WTC11 (cell line): ENCODE measurements at regions not wholly inside any gene's neighbourhood (a gene's known extent, or its start where the extent isn't known, plus 50 kb on each side); places are given as distances from the start of the nearest gene placed in this dataset.

Experiments used
- ATAC-seq: fragments of 200-7000 bp; cut with Tn5 transposase; 2 replicates; pipeline ENCODE4 v1.10.0; 2021; ENCODE audit warnings: mild to moderate bottlenecking, moderate library complexity
- CTCF ChIA-PET: fragments of 300-600 bp; sonication (Branson Sonifier 250); formaldehyde crosslinking; loops from one replicate; lab custom pipeline; 2021; ENCODE audit warnings: antibody characterized with exemption; lab: Charles Lee
- POLR2A ChIA-PET: fragments of 350-600 bp; sonication (Branson Sonifier 250); formaldehyde crosslinking; loops from one replicate; lab custom pipeline; 2021; ENCODE audit warnings: antibody characterized with exemption; lab: Charles Lee
- DNase-seq: peaks from one replicate; pipeline ENCODE4 v3.0.0; 2021; ENCODE audit warnings: low spot score
- H3K27ac Mint-ChIP-seq: 2 replicates; pipeline ENCODE4 v1.8.0; 2021; ENCODE audit warnings: mixed read lengths
- H3K27me3 Mint-ChIP-seq: 2 replicates; pipeline ENCODE4 v1.8.0; 2021; ENCODE audit warnings: low read depth, mild to moderate bottlenecking, moderate library complexity, mixed read lengths
- H3K36me3 Mint-ChIP-seq: 2 replicates; pipeline ENCODE4 v1.8.0; 2021; ENCODE audit warnings: mixed read lengths
- H3K4me1 Mint-ChIP-seq: 2 replicates; pipeline ENCODE4 v1.8.0; 2022; ENCODE audit warnings: mixed read lengths
- H3K4me3 Mint-ChIP-seq: 2 replicates; pipeline ENCODE4 v1.8.0; 2021; ENCODE audit warnings: mild to moderate bottlenecking, moderate library complexity, mixed read lengths
- H3K9me3 Mint-ChIP-seq: 2 replicates; pipeline ENCODE4 v1.8.0; 2021; ENCODE audit warnings: mixed read lengths
- CBFB ChIP-seq: sonication (generic); formaldehyde crosslinking; IDR thresholded peaks from 2 replicates; pipeline ENCODE4 v1.8.1; 2022; ENCODE audit warnings: mild to moderate bottlenecking, low read depth, missing genetic modification reagents
- CREB1 ChIP-seq: sonication (generic); formaldehyde crosslinking; IDR thresholded peaks from 2 replicates; pipeline ENCODE4 v1.8.0; 2023; ENCODE audit warnings: mild to moderate bottlenecking, missing genetic modification reagents
- EMX1 ChIP-seq: fragments of 250-450 bp; sonication (Bioruptor Pico); IDR thresholded peaks from 2 replicates; pipeline ENCODE4 v1.8.0; 2021; ENCODE audit warnings: mild to moderate bottlenecking
- ETV6 ChIP-seq: sonication (generic); formaldehyde crosslinking; IDR thresholded peaks from 2 replicates; pipeline ENCODE4 v1.8.1; 2022; ENCODE audit warnings: mild to moderate bottlenecking, missing genetic modification reagents
- HMGA2 ChIP-seq: fragments of 250-450 bp; sonication (Bioruptor Pico); IDR thresholded peaks from 2 replicates; pipeline ENCODE4 v1.4.0; 2021; ENCODE audit warnings: mild to moderate bottlenecking, moderate library complexity
- KAT7 ChIP-seq: sonication (generic); formaldehyde crosslinking; IDR thresholded peaks from 2 replicates; pipeline ENCODE4 v1.8.1; 2023; ENCODE audit warnings: missing genetic modification reagents, mild to moderate bottlenecking, borderline replicate concordance
- NFATC4 ChIP-seq: fragments of 250-450 bp; sonication (Bioruptor Pico); IDR thresholded peaks from 2 replicates; pipeline ENCODE4 v1.9.0; 2021; ENCODE audit warnings: mild to moderate bottlenecking
- NFE2L1 ChIP-seq: sonication (generic); formaldehyde crosslinking; IDR thresholded peaks from 2 replicates; pipeline ENCODE4 v1.8.1; 2023; ENCODE audit warnings: missing genetic modification reagents
- NFYB ChIP-seq: sonication (generic); formaldehyde crosslinking; conservative IDR thresholded peaks from 2 replicates; pipeline ENCODE4 v1.8.0; 2022; ENCODE audit warnings: low read depth, missing genetic modification reagents
- SP1 ChIP-seq: sonication (generic); formaldehyde crosslinking; conservative IDR thresholded peaks from 2 replicates; pipeline ENCODE4 v1.8.1; 2022; ENCODE audit warnings: missing genetic modification reagents
- TEAD4 ChIP-seq: sonication (generic); formaldehyde crosslinking; IDR thresholded peaks from 2 replicates; pipeline ENCODE4 v1.8.0; 2022; ENCODE audit warnings: mild to moderate bottlenecking, missing genetic modification reagents
- TP53 ChIP-seq: sonication (generic); formaldehyde crosslinking; IDR thresholded peaks from 2 replicates; pipeline ENCODE4 v1.8.1; 2023; ENCODE audit warnings: mild to moderate bottlenecking, missing genetic modification reagents
- ZNF138 ChIP-seq: sonication (generic); formaldehyde crosslinking; conservative IDR thresholded peaks from 2 replicates; pipeline ENCODE4 v1.8.1; 2022; ENCODE audit warnings: mild to moderate bottlenecking, moderate library complexity, missing genetic modification reagents
- ZNF219 ChIP-seq: sonication (generic); formaldehyde crosslinking; IDR thresholded peaks from 2 replicates; pipeline ENCODE4 v1.8.0; 2023; ENCODE audit warnings: missing genetic modification reagents, mild to moderate bottlenecking, borderline replicate concordance
- ZNF416 ChIP-seq: fragments of 250-450 bp; sonication (Bioruptor Pico); IDR thresholded peaks from 2 replicates; pipeline ENCODE4 v1.9.0; 2021; ENCODE audit warnings: mild to moderate bottlenecking, inconsistent platforms
- ZNF671 ChIP-seq: fragments of 250-450 bp; sonication (Bioruptor Pico); IDR thresholded peaks from 2 replicates; pipeline ENCODE4 v1.8.0; 2021; ENCODE audit warnings: mild to moderate bottlenecking
- TF ChIP-seq, protein P1 (sequence below): fragments of 250-450 bp; sonication (Bioruptor Pico); IDR thresholded peaks from 2 replicates; pipeline ENCODE4 v1.9.0; 2021; ENCODE audit warnings: moderate library complexity, mild to moderate bottlenecking, inconsistent platforms, borderline replicate concordance
- TF ChIP-seq, protein P2 (sequence below): sonication (generic); formaldehyde crosslinking; IDR thresholded peaks from 2 replicates; pipeline ENCODE4 v1.8.1; 2022; ENCODE audit warnings: mild to moderate bottlenecking, moderate library complexity, missing genetic modification reagents
- TF ChIP-seq, protein P3 (sequence below): sonication (generic); formaldehyde crosslinking; IDR thresholded peaks from 2 replicates; pipeline ENCODE4 v1.8.0; 2023; ENCODE audit warnings: missing genetic modification reagents, mild to moderate bottlenecking, borderline replicate concordance
- TF ChIP-seq, protein P4 (sequence below): sonication (generic); formaldehyde crosslinking; IDR thresholded peaks from 2 replicates; pipeline ENCODE4 v1.8.0; 2022; ENCODE audit warnings: mild to moderate bottlenecking, missing genetic modification reagents
- TF ChIP-seq, protein P5 (sequence below): sonication (generic); formaldehyde crosslinking; IDR thresholded peaks from 2 replicates; pipeline ENCODE4 v1.8.0; 2023; ENCODE audit warnings: mild to moderate bottlenecking, missing genetic modification reagents
- TF ChIP-seq, protein P6 (sequence below): sonication (generic); formaldehyde crosslinking; IDR thresholded peaks from 2 replicates; pipeline ENCODE4 v1.8.0; 2022; ENCODE audit warnings: mild to moderate bottlenecking, missing genetic modification reagents
- TF ChIP-seq, protein P7 (sequence below): sonication (generic); formaldehyde crosslinking; IDR thresholded peaks from 2 replicates; pipeline ENCODE4 v1.8.0; 2022; ENCODE audit warnings: mild to moderate bottlenecking, missing genetic modification reagents

DNA sequence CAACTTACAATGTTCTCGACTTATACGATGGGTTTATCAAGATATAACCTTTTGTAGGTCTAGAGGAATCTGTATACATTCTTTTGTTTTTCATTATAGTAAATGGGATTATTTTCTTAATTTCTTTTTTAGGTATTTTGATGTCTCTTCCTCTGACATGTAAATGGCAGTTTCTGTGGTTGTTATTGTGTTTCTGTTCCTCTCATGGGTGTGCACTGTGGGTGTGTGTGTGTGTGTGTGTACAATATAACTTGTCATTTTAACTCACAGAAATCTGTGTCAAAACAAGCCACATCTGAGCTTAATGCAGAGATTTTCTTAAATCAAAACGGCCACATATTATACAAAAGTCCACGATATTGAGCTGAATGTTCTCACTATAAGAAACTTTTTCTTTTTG, 1300.8 kb upstream of the B3GALT2 start:
- TF ChIP-seq ETV6 (CRISPR knock-in tag) (no peak), CBFB (CRISPR knock-in tag) (no peak), TP53 (no peak), KAT7 (no peak), ZNF138 (CRISPR knock-in tag) (no peak), ZNF671 (CRISPR knock-in tag) (no peak), ZNF416 (CRISPR knock-in tag) (no peak), CREB1 (no peak), EMX1 (CRISPR knock-in tag) (no peak), SP1 (no peak), HMGA2 (CRISPR knock-in tag) (no peak), TEAD4 (no peak), NFYB (no peak), NFATC4 (no peak), ZNF219 (CRISPR knock-in tag) (no peak)
- TF ChIP-seq, protein P1, sequence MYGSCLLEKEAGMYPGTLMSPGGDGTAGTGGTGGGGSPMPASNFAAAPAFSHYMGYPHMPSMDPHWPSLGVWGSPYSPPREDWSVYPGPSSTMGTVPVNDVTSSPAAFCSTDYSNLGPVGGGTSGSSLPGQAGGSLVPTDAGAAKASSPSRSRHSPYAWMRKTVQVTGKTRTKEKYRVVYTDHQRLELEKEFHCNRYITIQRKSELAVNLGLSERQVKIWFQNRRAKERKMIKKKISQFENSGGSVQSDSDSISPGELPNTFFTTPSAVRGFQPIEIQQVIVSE (CRISPR knock-in tag): no peak
- TF ChIP-seq, protein P2, sequence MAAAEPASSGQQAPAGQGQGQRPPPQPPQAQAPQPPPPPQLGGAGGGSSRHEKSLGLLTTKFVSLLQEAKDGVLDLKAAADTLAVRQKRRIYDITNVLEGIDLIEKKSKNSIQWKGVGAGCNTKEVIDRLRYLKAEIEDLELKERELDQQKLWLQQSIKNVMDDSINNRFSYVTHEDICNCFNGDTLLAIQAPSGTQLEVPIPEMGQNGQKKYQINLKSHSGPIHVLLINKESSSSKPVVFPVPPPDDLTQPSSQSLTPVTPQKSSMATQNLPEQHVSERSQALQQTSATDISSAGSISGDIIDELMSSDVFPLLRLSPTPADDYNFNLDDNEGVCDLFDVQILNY (CRISPR knock-in tag): no peak
- TF ChIP-seq, protein P3, sequence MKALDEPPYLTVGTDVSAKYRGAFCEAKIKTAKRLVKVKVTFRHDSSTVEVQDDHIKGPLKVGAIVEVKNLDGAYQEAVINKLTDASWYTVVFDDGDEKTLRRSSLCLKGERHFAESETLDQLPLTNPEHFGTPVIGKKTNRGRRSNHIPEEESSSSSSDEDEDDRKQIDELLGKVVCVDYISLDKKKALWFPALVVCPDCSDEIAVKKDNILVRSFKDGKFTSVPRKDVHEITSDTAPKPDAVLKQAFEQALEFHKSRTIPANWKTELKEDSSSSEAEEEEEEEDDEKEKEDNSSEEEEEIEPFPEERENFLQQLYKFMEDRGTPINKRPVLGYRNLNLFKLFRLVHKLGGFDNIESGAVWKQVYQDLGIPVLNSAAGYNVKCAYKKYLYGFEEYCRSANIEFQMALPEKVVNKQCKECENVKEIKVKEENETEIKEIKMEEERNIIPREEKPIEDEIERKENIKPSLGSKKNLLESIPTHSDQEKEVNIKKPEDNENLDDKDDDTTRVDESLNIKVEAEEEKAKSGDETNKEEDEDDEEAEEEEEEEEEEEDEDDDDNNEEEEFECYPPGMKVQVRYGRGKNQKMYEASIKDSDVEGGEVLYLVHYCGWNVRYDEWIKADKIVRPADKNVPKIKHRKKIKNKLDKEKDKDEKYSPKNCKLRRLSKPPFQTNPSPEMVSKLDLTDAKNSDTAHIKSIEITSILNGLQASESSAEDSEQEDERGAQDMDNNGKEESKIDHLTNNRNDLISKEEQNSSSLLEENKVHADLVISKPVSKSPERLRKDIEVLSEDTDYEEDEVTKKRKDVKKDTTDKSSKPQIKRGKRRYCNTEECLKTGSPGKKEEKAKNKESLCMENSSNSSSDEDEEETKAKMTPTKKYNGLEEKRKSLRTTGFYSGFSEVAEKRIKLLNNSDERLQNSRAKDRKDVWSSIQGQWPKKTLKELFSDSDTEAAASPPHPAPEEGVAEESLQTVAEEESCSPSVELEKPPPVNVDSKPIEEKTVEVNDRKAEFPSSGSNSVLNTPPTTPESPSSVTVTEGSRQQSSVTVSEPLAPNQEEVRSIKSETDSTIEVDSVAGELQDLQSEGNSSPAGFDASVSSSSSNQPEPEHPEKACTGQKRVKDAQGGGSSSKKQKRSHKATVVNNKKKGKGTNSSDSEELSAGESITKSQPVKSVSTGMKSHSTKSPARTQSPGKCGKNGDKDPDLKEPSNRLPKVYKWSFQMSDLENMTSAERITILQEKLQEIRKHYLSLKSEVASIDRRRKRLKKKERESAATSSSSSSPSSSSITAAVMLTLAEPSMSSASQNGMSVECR: no peak
- TF ChIP-seq, protein P4, sequence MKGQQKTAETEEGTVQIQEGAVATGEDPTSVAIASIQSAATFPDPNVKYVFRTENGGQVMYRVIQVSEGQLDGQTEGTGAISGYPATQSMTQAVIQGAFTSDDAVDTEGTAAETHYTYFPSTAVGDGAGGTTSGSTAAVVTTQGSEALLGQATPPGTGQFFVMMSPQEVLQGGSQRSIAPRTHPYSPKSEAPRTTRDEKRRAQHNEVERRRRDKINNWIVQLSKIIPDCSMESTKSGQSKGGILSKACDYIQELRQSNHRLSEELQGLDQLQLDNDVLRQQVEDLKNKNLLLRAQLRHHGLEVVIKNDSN (CRISPR knock-in tag): no peak
- TF ChIP-seq, protein P5, sequence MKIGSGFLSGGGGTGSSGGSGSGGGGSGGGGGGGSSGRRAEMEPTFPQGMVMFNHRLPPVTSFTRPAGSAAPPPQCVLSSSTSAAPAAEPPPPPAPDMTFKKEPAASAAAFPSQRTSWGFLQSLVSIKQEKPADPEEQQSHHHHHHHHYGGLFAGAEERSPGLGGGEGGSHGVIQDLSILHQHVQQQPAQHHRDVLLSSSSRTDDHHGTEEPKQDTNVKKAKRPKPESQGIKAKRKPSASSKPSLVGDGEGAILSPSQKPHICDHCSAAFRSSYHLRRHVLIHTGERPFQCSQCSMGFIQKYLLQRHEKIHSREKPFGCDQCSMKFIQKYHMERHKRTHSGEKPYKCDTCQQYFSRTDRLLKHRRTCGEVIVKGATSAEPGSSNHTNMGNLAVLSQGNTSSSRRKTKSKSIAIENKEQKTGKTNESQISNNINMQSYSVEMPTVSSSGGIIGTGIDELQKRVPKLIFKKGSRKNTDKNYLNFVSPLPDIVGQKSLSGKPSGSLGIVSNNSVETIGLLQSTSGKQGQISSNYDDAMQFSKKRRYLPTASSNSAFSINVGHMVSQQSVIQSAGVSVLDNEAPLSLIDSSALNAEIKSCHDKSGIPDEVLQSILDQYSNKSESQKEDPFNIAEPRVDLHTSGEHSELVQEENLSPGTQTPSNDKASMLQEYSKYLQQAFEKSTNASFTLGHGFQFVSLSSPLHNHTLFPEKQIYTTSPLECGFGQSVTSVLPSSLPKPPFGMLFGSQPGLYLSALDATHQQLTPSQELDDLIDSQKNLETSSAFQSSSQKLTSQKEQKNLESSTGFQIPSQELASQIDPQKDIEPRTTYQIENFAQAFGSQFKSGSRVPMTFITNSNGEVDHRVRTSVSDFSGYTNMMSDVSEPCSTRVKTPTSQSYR (CRISPR knock-in tag): no peak
- Mint-ChIP-seq H3K4me1 (no peaks in the 10 kb centered on the region), H3K9me3 (peaks cover 34% of the 10 kb centered on the region), H3K27me3 (no peaks in the 10 kb centered on the region), H3K4me3 (no peak overlapping the region), H3K27ac (no peak overlapping the region), H3K36me3 (no peaks in the 10 kb centered on the region)
- DNase-seq (no peak), ATAC-seq (no peak)
- ChIA-PET CTCF (no interaction called here), POLR2A (no interaction called here)

DNA sequence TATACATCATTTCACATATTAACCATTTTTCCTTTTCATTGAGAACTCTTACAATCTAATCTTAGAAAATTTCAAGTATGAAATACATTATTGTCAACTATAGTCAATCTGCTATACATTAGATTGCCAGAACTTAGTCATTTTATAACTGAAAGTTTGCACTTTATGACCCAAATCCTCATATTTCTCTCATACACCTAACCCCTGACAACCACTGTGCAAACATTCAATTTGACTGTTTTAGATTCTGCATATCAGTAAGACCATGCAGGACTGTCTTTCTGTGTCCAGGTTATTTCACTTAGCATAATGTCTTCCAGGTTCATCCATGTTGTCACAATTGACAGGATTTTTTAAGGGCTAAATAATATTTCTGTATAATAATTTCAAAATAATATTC, 1299.0 kb upstream of the B3GALT2 start:
- Mint-ChIP-seq H3K27ac (no peak overlapping the region), H3K4me1 (no peaks in the 10 kb centered on the region)
- POLR2A ChIA-PET: no interaction called here
- TF ChIP-seq, protein P6, sequence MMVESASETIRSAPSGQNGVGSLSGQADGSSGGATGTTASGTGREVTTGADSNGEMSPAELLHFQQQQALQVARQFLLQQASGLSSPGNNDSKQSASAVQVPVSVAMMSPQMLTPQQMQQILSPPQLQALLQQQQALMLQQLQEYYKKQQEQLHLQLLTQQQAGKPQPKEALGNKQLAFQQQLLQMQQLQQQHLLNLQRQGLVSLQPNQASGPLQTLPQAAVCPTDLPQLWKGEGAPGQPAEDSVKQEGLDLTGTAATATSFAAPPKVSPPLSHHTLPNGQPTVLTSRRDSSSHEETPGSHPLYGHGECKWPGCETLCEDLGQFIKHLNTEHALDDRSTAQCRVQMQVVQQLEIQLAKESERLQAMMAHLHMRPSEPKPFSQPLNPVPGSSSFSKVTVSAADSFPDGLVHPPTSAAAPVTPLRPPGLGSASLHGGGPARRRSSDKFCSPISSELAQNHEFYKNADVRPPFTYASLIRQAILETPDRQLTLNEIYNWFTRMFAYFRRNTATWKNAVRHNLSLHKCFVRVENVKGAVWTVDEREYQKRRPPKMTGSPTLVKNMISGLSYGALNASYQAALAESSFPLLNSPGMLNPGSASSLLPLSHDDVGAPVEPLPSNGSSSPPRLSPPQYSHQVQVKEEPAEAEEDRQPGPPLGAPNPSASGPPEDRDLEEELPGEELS: no peak
- no peak for TF ChIP-seq NFE2L1
- TF ChIP-seq, protein P7, sequence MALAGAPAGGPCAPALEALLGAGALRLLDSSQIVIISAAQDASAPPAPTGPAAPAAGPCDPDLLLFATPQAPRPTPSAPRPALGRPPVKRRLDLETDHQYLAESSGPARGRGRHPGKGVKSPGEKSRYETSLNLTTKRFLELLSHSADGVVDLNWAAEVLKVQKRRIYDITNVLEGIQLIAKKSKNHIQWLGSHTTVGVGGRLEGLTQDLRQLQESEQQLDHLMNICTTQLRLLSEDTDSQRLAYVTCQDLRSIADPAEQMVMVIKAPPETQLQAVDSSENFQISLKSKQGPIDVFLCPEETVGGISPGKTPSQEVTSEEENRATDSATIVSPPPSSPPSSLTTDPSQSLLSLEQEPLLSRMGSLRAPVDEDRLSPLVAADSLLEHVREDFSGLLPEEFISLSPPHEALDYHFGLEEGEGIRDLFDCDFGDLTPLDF (CRISPR knock-in tag): no peak
- TF ChIP-seq, protein P4 (CRISPR knock-in tag): no peak

More for the DNA sequence above, 1299.0 kb upstream of the B3GALT2 start:
- Mint-ChIP-seq H3K36me3 (no peaks in the 10 kb centered on the region), H3K27me3 (no peaks in the 10 kb centered on the region), H3K9me3 (peaks cover 26% of the 10 kb centered on the region), H3K4me3 (no peak overlapping the region)
- DNase-seq (no peak), ATAC-seq (no peak)
- CTCF ChIA-PET: no interaction called here
